SW 1271 (cell line): ENCODE measurements at regions not wholly inside any gene's neighbourhood (a gene's known extent, or its start where the extent isn't known, plus 50 kb on each side); places are given as distances from the start of the nearest gene placed in this dataset.

ENCODE experiments used
- DNase-seq, 2 experiments: peaks; one replicate each; lab custom pipeline; 2025; lab: John Stamatoyannopoulos, UW

DNA sequence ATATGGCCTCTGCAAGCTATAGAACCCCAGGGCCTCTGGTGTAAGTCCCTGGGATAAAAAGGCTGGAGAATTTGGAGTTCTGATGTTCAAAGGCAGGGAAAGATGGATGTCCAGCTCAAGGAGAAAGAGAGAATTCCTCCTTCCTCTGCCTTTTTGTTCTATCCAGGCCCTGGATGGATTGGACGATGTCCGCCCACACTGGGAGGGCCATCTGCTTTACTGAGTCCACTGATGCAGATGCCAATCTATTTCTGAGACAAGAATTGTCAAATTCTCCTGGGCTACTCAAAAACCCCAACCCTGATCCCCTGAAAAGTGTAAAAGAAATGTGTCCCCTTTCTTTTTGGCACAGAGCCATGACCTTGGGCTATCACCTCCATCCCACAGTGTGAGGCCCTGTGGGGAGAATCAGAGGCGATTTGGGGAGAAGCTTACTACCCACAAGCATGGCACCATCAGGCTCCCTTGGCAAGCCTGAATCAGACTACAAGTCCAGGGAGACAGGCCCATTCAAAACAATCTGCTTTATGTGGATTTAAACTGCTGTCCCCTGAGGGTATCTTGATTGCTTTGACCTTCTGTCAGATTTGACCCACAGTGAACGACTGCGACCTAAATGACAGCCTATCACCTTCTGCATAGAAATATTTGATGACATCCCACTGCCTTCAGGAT, 334.0 kb downstream of the NUAK1 start:
- no peak for DNase-seq

DNA sequence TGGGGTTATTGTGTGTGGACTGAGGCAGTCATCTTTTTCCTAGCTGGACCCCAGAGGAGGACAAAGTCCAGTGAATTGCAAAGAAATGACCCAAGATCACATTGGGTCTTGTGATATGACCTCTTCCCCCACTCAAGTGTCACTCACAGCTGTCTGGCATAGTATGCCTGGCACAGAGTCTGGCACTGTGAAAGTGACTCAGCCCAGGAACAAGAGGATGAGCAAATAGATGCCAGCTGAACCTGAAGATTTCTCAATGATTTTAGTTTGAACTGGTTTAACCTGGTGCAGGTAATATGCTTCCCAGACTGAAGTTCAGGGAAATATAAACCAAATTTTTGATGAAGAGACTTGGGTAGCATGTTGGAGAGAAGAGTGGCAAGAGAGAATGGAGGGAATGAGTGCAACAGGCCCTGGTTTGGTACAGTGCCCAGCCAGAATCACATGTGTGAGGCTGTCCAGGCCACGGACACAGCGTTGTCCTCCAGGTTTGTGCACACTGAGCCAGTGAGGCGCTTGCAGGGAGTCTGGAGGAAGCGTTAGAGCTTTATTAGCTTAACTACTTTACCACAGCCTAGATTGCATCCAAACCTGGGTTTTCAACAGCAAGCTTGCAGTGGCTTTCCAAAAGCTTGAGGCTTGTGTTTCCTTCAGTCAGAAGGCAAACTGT, 332.9 kb downstream of the NUAK1 start:
- DNase-seq: no peak

DNA sequence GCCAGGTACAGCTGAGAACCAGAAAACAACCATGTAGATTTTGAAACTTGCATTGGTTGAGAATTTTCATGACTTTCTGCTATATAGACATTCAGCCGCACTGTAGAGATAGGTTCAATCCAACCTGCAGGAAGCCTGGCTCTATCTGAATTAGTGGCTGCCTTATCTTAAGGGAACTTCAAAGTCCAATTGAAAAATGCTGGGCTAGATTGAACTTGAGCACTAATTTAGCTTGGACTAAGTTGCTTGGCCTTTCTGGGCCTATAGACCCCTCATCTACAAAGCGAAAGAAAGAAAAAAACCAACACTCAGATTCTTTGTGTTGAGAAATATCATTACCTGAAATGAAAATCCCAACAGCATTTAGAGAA, 332.4 kb downstream of the NUAK1 start:
- no peak for DNase-seq

DNA sequence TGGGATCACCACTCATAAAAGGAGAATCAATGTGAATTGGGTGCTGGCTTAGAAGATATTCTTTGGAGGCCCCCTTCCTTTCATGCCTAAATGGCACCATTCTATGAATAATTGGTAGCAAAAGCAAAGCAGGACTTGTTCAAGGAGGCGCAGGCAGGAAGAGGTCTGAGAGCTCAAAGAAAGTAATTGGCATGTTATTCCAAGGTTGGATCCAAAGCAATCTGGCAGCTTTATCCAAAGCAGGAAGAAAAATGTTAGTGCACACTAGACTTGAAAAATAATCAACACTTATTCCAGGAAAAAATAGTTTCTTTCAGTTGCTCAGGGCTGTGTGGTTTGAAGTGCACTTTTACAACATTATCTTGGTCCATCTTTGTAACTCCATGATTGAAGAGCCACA, 326.4 kb downstream of the NUAK1 start:
- no peak for DNase-seq

DNA sequence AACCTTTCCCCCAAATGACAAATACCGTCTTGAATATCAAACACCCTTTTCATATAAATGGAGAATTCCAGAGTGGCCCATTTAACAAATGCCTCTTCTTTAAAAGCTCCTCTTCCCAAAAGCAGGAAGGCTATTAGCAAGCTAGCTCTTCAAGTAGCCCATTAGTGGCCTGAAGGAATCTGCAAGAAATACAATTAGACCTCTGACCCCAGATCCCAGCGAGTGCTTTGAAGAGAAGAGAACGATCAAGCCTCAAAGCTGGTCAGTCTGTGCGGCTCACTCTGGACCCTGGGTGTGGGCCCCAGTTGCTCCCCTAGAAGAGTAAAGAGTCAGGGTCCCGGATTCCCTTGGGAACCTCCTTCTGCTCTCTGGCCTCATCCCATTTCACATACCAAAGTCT, 325.6 kb downstream of the NUAK1 start:
- no peak for DNase-seq

DNA sequence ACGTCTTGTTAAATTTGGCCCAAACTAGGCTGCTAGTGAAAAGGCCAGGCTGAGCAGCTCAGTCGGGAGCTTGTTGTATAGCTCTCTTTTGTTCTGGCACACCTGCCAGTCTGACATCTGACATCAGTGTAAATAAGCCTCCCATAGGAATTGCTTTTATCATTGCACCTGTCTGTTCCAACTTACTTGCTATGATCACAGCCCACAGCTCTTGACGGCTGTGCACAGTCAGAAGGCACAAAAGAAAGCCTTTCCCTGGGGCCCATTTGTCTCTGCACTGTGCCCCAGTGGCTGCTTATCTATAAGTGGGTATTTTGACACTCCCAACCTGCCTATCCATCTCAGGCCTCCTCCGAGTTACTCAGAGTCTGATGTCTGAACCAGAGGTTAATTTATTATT, 324.5 kb downstream of the NUAK1 start:
- no peak for DNase-seq

DNA sequence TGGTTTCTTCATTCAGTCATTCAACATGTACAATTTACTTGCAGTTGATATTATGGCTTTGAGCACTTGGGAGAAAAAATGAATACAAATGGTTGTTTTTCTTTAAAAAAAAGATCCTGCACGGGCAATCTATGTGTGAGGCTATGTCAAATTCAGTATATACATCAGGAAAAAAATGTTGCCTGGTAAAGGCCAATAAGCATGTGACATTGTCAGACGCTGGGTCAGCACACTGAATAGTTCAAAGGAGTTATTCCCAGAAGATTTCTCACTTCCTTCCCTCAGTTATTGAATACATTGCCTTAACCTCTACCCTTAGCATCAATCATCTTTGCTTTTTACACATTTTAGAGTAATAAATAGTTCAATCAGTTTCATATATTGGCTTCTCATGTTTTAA, 319.2 kb downstream of the NUAK1 start:
- no peak for DNase-seq

DNA sequence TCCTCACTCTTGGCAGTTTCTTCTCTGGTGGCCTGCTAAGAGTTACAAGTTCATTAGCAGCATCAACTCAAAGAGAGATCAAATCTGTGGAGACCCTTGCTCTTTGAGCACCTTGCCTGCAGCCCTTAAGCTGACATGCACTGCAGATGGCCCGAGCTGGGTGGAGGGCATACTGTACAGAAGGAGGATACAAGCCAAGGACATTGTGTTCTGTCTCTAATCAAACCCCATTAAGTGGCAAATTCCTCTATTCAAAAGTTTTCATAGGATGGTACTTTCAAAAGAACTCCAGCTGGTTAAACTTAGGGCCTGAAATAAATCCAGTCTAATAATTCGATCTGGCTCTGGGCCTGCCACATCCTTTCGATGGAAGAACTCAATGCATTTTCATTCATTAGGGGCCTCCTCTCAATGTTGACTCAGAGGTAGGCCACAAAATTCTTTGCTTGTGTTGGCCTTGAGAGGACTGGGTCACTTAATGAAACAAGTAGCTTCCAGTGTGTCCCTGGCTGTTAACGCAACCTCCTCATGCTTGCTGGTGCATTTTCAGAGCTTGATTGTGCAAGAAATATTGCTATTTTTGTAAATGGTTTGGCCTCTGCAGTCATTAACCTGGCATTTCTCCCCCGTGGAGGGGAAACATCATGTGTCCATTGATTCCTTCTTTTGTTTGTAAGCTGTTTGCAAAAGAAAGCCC, 318.2 kb downstream of the NUAK1 start:
- DNase-seq: no peak

DNA sequence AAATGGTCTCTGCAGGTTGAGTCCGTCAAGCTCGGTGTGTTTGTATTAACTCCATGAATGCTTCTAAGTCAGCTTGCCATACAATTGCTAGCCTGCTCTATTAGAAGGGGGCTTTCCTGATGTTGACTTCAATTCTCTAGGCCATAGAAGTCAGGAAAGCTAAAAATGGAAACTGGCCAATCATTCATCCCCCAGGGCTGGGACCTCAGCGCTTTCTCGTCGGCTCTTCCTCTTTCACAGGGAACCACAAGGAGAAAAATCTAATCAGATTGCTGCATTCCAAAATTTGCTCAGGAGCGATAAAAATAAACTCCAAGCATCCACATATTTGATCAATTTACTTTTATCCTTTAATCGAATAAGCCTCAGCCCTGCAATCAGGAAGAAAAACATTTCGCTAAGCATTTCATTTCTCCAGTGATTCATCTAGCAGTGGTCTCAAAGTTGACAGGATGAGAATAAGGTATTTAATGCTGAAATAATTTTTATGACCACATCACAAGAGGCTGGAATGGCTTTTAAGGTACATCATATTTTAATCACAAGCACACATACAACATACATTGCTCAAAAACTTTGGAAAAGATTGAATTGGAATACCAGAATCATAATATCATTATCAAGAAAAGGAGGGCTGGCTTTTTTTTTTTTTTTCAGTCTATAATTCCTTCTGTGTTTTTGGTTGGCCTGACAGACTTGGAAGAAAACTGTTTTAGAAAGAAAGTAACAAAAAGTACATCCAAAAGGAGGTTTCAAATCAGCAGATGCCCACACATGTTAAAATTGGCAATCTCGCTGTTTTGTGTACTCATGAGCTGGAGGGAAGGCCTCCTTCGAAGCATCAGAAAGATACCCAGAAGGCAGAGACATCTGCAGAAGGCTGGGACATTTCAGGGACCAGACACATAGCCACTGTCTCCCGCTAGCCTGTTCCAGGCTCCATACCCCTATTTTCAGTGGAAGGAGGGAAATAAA, 316.3 kb downstream of the NUAK1 start:
- no peak for DNase-seq

DNA sequence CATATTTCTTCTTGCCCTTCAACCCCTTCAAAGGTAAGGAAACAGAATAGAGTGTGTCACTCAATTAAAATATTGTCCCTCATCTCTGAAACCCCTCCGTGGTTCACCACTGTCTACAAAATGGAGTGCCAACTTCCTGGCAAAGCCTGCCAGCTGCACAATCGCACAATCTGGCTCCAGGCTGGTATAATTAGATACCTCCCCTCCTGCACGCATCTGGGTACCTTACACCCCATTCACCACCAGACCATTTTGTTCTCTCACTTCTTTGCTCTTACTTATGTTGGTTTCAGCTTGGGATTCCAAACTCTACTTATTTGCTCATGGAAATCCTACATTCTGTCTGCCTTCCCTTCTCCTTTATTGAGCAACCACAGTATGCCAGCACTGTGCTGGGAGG, 314.9 kb downstream of the NUAK1 start:
- no peak for DNase-seq

DNA sequence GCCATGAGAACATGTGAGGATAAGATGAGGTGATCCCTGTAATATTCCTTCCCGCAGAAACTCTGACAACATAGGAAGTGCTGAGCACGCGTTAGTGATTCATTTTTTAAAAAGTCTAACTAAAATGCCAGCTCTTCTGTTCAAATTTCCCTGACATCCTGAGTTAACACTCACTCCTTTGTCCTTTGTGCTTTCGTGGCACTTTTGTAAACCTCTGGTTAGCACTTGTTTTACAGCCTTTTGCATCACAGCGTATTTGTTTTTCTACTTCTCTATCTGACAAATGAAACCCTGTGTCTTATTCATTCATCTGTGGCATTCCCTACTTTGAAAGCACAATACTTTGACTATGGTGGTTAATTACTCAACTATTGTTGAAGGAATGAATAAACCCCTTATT, 313.6 kb downstream of the NUAK1 start:
- DNase-seq: no peak

DNA sequence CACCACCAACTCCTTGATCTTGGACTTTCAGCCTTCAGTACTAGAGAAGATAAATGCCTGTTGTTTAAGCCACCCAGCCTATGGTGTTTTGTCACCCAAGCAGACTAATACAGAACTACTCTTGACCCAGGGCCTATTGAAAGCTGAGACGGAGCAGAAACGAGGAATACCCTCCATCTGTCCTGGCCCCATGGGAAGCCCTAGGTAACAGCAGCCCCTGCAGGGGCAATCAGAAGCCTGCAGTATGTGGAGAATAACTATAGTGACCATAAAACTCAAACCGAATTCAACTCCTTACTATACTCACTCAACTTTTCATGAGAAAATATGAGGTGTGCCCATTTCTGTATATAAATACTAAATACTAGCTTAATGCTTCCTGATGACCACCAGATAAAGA, 307.4 kb downstream of the NUAK1 start:
- DNase-seq: no peak

DNA sequence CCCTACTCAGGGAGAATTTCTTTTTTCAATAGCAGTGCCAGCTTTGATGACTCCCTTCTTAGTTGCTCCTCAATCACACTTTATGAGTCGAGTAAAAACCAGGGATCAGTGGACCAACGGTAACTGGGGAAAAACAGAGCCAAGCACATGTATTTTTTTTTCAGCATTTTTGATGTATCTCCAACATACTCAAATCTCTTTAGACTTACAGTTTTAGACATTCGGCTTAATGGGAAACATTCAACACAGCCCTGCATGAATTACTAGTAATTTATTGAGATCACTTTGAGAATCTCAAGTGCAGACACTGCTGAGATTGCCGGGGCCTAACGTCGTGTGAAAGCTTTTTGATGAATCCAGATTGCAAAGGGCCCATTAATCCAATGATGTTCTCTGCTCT, 306.7 kb downstream of the NUAK1 start:
- no peak for DNase-seq

DNA sequence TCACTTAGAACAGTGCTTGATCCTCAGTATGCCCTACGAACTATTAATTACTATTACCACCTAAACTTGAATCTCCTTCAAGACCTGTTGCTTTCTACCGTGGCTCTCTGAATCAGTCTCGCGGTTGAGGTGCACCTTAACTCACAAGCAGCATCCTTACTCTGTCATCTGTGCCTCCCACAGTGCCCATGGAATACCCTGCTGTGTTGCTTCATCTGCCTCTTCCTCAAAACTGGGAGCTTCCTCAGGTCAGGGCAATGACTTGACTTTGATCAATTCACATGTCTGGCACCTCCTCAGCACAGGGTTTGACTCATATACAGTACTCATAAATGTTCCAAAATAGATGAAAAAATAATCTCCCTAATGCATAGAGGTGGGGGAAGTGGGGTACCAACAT, 305.9 kb downstream of the NUAK1 start:
- no peak for DNase-seq

DNA sequence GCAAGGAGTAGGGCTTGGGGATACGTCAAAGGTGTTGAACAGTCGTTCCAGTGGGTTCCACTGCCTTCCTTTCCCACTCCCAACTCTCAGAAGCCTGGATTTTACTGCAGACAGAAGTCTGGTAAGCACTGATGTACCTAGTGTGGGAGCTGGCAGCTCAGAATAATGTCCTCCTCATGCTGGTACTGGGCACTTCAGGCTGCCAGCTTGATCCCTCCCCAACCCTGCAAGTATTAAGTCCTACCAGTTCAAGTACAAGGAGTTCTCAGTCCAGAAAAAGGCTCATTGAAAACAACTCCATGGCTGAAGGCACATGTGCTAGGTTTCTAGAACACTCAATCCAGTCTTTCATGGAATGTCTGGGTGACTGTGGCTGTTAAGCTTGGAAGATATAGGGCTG, 304.3 kb downstream of the NUAK1 start:
- no peak for DNase-seq

DNA sequence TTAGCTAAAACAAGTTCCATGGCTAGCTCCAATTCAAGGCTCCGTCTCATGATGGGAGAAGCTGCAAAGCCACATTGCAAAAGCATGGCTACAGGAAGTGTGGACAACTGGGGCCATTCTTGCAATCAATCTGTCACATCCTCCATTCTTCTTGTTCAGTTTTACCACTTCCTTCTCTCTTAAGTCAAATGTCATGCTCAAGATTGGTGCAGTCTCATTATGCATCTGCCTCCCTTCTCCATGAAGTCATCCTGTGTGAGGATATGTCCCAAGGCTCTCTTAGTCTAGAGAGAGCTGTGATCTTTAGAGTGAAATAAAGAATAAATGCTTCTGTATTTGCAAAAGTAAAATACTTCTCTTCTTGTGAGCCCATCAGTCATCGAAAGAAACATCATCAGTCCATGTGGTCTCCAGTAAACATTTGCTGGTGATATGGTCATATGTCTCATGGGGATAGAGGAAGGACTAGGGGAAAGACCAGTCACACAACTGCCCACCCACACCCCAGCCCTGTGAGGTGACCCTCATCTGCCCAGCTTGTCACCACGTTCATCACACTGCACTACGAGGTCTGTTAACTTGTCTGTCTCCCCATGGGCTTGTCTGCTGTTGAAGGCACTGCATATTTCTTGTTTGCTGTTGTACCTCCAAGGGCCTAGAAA, 303.0 kb downstream of the NUAK1 start:
- no peak for DNase-seq

DNA sequence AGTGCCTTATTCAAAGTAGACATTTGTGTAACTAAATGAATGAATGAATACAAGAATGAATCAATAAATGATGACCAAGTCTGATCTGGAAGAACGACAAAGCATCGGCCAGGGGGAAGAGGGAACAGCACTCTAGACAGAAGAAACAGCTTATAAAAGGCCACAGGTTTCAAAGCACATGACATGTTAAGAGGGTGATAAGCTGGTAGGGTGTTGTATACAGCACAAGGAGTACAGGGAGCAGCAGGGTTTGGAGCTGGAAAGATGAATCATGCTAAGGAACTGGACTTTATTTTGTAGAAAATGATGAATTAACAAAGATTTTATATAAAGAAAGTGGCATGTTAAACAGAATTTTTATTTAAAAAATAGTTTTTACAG, 302.5 kb downstream of the NUAK1 start:
- no peak for DNase-seq

DNA sequence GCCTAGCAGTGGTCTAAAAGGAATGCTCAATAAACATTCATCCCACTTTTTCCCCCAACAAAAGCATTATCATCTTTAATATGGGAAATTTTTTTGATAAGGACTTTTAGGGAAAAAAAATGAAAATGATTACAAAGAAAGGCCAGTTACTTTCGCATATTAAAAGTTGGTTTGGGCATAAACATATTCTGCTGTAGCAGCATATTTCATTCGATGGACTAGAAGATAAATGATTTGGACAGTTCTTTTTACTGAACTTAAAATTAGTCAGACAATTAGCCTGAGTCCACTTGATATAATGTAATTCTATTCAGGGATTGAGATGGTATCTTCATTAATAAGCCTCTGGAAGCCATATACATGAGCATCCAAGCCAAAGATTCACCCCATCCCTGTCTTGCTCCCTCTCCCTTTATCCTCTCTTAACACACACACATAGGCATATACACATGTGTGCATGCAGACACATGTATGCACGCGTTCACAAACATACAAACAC, 299.1 kb downstream of the NUAK1 start:
- DNase-seq: no peak

DNA sequence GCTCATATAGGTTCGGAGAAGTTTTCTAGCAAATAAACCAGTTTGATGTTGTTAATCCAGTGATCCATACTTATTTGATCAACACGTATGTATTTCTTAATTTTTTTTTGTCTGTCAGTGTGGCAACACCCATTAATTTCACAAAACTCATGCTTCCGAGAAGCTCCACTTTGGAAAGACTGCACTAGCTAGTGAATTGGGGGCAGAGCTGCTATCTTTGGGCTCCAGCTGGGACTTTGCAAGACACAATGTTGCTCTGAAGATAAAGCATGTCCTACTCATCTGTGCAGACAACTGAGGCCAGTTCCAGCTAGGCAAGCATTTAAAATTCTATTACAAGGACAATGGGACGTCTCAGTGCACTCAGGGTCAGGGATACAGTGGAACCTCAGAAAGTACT, 298.4 kb downstream of the NUAK1 start:
- no peak for DNase-seq

DNA sequence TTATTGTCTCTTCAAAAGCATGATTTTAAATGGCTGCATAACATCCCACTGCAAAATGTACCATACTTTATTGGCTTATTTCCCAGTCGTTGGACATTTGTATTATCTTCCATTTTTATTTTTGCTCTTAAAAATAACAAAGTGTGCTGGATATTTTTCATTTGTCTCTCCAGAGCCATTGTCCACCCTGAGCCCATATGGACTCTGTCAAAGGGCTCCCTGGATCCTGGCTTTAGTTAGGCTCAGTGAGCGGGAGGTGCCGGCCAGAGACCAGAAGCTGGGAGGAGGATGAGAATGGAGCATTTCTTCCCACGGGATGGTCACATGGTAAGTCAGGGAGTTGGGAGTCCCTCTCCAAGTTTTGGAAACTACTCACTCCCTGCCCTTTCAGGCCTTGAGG, 296.9 kb downstream of the NUAK1 start:
- DNase-seq: no peak

DNA sequence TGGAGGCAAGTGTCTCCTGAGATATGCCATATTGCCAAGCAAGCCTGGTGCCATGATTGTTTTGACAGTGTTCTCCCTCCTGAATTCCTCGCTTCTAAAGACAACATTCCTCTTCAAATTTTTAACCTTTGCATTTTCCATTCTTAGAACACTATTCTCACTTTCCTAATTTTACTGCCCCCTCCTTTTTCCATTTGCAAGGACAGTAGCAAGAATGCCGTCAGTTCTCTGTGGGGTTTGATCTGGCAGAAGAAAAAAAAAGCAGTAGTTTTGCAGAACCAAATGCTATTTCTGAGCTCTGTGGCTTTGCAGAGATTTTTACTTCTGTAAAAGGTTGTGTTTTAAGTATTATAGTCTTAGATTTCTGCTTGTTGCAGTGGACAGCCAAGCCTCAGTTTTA, 295.2 kb downstream of the NUAK1 start:
- no peak for DNase-seq
